ENCODE measurements at regions not wholly inside any gene's neighbourhood (a gene's known extent, or its start where the extent isn't known, plus 50 kb on each side); places are given as distances from the start of the nearest gene placed in this dataset.

- DNase-seq (ENCODE audit: low read depth in 2 of 2) = no peak
Measured at GRCh38 chr9:135252980-135253304, 165.5 kb downstream of the OLFM1 start.

- no peak for DNase-seq (ENCODE audit: low read depth in 2 of 2)
Measured at GRCh38 chr9:135253305-135254004, 166.0 kb downstream of the OLFM1 start.

- DNase-seq (ENCODE audit: low read depth in 2 of 2) = no peak
Measured at GRCh38 chr9:135254176-135255032, 166.9 kb downstream of the OLFM1 start.

- DNase-seq (ENCODE audit: low read depth in 2 of 2) = no peak
Measured at GRCh38 chr9:135255033-135255840, 167.8 kb downstream of the OLFM1 start.

- DNase-seq (ENCODE audit: low read depth in 2 of 2) = no peak
Measured at GRCh38 chr9:135255841-135256580, 168.5 kb downstream of the OLFM1 start.

GRCh38 chr9:135256581-135257354 is 169.3 kb downstream of the OLFM1 start:
- no peak for DNase-seq (ENCODE audit: low read depth in 2 of 2)

GRCh38 chr9:135258461-135258860 is 171.0 kb downstream of the OLFM1 start:
- no peak for DNase-seq (ENCODE audit: low read depth in 2 of 2)

GRCh38 chr9:135259273-135259672 is 171.8 kb downstream of the OLFM1 start:
- DNase-seq (ENCODE audit: low read depth in 2 of 2) = no peak

GRCh38 chr9:135260221-135261180 is 173.0 kb downstream of the OLFM1 start:
- DNase-seq (ENCODE audit: low read depth in 2 of 2) = no peak

GRCh38 chr9:135262248-135262647 is 174.8 kb downstream of the OLFM1 start:
- DNase-seq (ENCODE audit: low read depth in 2 of 2) = no peak

- DNase-seq (ENCODE audit: low read depth in 2 of 2) = no peak
Measured at GRCh38 chr9:135263511-135263910, 176.0 kb downstream of the OLFM1 start.

GRCh38 chr9:135265931-135266330 is 178.5 kb downstream of the OLFM1 start:
- no peak for DNase-seq (ENCODE audit: low read depth in 2 of 2)

GRCh38 chr9:135267191-135267809 is 179.8 kb downstream of the OLFM1 start:
- DNase-seq (ENCODE audit: low read depth in 2 of 2) = no peak

- no peak for DNase-seq (ENCODE audit: low read depth in 2 of 2)
Measured at GRCh38 chr9:135268031-135268430, 180.6 kb downstream of the OLFM1 start.

GRCh38 chr9:135268981-135269380 is 181.5 kb downstream of the OLFM1 start:
- DNase-seq (ENCODE audit: low read depth in 2 of 2) = no peak

- no peak for DNase-seq (ENCODE audit: low read depth in 2 of 2)
Measured at GRCh38 chr9:135269912-135270830, 182.7 kb downstream of the OLFM1 start.

GRCh38 chr9:135271425-135271824 is 184.0 kb downstream of the OLFM1 start:
- no peak for DNase-seq (ENCODE audit: low read depth in 2 of 2)

- DNase-seq (ENCODE audit: low read depth in 2 of 2) = no peak
Measured at GRCh38 chr9:135272608-135273007, 185.1 kb downstream of the OLFM1 start.

Measured in activated CD8-positive, alpha-beta memory T cell treated with anti-CD3 and anti-CD28 coated beads for 4 hours (primary cell).